Globus pallidus (tissue), 1 donor: ENCODE measurements at regions not wholly inside any gene's neighbourhood (a gene's known extent, or its start where the extent isn't known, plus 50 kb on each side); places are given as distances from the start of the nearest gene placed in this dataset.

Experiments
- DNase-seq: peaks from one replicate; pipeline ENCODE4 v3.0.0-alpha.2; 2015; ENCODE audit warnings: low spot score

DNA sequence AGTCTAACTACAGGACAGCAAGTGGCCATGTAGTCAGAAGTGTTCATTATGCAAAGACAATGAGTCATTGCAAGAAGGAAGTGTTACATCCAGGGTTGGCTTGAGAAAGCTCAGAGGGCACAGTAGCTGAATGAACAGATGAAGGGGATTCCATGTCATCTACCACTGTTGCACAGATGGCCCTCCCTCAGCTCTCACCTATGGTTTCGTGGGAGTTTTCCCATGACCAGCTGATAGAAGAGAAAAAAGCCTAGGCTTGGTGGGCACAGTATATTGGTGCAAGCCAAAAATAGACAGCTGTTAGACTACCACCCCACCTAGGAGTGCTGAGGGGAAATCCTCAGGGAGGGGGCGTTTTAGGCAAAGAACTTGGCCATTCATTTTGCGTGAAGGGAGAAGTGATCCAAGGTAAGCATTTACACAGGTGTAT is 217.0 kb downstream of the DMRT2 start:
- DNase-seq = no peak

- DNase-seq = no peak
These were observed 217.4 kb downstream of the DMRT2 start for GRCh38 chr9:1267581-1267980.

DNA sequence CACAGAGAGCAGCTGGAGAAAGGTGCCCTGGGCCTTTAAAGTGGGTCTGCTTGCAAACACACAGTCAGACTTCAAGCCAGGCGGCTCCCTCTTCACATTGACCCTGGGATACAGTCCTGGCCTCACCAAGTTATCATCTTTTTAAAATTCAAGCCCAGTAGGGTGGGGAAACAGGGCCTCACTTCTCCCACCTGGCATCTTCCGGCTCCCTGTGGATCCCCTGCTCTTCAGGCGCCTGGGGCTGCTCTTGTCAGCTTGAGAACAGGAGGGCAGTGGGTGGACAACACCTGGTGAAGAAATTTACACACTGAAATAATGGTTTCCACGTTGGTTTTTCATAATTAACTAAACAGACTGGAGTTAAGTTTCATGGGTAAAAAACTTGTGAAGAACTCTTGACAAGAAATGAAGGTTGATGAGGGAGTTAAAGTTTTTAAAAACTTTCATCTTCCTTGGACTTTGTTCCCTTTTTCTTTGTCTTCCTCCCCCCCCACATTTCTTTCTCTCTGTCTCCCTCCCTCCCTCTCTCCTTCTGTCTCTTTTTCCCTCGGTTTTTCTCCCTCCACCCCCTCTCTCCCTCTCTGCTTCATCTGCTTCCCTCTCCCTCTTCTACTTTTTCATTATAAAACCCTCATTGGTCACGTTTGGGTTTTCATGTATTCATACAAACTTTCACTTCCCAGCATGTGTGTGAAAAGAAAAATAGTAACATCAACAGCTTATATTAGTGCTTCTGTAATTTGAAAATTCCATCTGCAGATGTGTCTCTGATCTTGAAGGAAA is 219.6 kb downstream of the DMRT2 start:
- no peak for DNase-seq

GRCh38 chr9:1271367-1271766 is 221.2 kb downstream of the DMRT2 start:
- no peak for DNase-seq

- DNase-seq = no peak
These were observed 221.6 kb downstream of the DMRT2 start for GRCh38 chr9:1271786-1272185.

GRCh38 chr9:1272488-1272887 is 222.3 kb downstream of the DMRT2 start:
- no peak for DNase-seq

GRCh38 chr9:1273859-1274258 is 223.7 kb downstream of the DMRT2 start:
- DNase-seq = no peak

- no peak for DNase-seq
These were observed 224.2 kb downstream of the DMRT2 start for GRCh38 chr9:1274334-1274733.

DNA sequence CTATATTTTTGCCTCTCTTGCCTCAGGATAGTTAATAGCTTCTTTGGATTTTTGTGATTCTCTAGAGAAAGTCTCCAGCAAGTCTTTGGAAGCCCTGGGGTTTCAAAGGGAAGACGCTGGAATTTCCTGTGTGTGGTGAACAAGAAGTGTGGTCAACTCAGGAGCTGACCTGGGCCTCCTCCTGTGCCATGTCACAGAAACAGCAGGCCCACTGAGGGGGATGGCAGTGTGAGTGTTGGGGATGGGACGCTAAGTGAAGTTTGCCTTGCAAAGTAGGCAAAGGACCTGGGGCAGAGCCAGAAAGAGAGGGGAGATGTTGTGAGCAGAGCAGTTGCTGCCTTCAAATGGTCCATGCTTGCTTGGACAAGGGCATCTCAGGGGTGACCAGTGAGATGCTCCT is 226.3 kb downstream of the DMRT2 start:
- DNase-seq = no peak

- no peak for DNase-seq
These were observed 234.6 kb downstream of the DMRT2 start for GRCh38 chr9:1284727-1285126.

- no peak for DNase-seq
These were observed 235.4 kb downstream of the DMRT2 start for GRCh38 chr9:1285526-1285925.

GRCh38 chr9:1292384-1292783 is 242.2 kb downstream of the DMRT2 start:
- no peak for DNase-seq

DNA sequence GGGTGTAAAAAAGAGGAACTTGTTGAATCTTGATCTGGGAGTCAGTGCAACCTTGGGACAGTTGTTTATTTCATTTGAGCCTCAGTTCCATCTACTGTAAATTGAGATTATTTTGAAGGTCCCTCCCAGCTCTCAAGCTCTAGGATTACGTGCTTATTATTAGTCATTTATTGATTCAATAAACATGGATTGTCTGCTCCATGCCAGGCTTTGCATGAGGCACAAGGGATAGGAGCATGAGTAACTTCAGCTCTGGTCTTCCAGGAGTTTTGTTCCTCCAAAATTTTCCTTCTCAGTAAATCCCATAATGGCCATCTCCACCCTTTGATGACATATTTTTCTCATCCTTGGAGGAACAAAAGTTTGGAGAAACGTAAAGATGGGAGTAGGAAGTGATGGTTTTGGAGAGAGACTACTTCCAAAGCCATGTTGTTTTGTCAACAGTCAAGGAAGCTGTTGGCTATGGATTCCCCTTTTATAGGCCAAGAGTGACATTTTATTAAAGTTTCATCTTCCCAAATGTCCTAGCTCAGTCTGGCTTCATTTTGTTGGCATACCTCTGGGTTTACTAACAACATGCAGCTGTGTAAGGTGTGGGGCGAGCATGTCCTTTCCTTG is 244.6 kb downstream of the DMRT2 start:
- no peak for DNase-seq

DNA sequence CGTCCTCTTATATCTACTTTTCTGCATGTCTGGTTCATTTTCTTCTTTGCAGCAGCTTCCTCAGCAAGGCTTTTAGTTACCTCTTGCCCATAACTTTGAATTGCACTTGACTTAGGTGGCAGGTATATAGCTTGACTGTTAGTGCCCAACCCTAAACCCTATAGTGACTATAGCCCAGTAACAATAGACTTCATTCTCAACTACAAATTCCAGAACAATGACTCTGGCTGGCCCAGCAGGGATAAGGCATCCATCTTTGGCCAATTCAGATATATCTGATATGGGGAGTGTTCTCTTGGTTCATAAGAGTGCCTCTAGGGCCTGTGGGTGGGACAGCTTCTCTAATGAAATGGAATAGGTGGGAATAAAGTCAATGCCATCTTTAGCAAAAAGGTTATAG is 246.2 kb downstream of the DMRT2 start:
- DNase-seq = no peak

DNA sequence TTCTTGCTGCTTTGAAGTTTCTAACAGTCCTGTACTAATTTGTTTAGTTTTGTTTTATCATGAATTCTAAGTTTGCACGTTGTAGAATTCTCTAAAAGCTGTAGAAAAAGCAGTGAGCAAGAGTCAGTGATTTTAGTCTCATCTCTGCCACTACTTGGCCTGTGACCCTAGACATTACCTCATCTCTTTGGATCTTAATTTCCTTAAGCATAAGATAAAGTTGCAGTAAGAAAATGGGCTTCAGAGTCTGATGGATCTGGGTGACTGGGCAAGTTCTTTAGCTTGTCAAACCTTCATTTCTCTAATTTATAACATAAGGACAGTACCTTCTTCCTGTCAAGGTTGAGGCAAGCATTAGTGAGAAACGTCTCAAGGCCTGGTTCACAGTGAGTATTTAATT is 247.9 kb downstream of the DMRT2 start:
- DNase-seq = no peak

GRCh38 chr9:1300941-1301340 is 250.8 kb downstream of the DMRT2 start:
- DNase-seq = no peak

- DNase-seq = no peak
These were observed 253.8 kb downstream of the DMRT2 start for GRCh38 chr9:1303932-1304331.

DNA sequence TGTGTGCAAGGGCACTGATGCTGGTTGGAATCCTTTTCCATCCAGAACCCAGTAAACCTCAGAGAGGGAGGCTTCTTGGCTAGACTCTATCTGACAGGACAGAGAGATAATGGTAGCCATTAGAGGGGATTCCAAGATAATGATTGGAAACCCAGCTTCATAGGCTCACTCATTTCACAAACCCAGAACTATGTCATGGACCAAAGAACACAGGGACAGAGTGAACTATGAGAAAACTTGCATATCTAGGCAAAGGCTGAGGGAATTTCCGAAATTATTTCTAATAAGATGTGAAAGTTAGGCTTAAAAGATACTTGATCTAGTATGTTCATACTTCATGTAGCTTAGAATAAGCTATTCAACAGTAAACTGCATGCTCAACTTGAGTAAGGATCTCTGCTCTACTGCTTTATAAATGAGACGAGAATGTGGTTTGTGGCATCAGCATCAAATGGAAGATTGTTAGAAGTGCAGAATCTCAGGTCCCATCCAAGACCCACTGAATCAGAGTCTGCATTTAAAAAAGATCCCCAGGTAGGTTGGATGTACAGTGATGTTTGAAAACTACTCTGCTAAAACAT is 261.4 kb downstream of the DMRT2 start:
- DNase-seq = no peak

DNA sequence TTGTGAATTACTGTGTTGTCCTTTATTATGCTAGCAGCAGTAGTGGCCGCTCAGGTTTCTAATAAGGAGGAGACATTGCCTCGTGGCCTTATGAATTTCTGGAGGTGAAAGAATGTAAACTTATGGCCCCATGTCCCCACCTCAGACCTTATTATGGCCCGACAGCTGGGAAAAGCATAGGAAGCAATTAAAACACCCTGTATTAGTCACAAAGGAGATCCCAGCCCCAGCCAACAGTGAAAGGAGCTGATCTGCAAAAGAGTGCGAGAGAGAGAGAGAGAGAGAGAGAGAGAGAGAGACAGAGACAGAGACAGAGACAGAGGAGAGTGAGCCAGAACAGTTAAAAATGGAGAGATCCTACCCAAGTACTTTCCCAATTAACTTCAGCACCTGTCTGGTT is 269.3 kb downstream of the DMRT2 start:
- DNase-seq = no peak

DNA sequence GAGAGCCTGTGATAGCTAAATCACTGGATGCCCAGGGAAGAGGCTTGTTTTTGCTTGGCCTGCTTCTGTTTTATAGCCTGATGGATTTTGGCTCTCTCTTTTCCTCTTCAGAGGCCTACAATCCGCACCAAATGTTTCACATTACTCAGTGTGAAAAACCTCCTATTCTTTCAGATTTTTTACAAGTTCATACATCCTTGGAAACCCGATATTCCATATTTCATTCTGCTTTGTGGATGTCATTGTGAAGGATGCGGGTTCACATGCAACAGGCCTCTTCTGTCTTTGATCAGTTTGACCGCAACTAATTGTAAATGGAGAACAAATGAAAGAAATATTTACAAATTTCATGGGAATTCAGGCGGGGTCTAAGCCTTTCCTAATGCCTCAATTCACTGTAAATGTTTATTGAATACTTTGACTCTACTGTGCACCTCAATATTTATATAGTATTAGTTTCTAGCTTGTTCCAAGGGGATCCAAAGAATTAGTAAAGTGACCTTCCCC is 269.9 kb downstream of the DMRT2 start:
- no peak for DNase-seq

DNA sequence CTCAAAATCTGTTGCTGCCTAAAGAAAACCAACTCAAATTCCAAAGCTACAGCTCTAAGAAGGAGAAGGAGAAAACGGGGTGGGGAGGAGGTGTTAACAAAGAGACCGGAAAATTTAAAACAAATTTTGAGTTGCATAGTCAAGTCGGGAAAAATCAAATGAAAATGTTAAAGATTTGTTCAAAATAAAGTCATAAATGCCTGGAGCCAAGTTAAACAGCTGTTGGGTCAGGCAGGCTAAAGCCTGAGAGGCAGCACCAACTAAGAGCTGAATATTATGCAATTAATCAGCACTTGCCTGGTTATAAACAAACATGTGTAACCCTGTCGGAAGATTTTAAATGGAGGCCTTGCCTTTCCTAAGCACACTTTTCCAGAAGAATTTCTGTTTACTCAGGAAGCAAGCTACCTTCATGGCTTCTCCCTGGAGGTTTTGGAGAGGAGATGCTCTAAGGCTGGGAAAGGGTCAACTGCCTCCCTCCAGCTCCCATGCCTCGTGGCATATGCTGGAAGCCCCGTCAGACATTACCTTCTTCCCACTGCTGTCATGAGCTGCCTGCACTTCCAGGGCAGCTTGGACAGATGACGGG is 270.5 kb downstream of the DMRT2 start:
- DNase-seq = no peak

GRCh38 chr9:1327467-1327866 is 277.3 kb downstream of the DMRT2 start:
- DNase-seq = no peak

GRCh38 chr9:1328341-1328740 is 278.2 kb downstream of the DMRT2 start:
- DNase-seq = no peak
